Cardiac fibroblast (primary cell): ENCODE measurements at regions not wholly inside any gene's neighbourhood (a gene's known extent, or its start where the extent isn't known, plus 50 kb on each side); places are given as distances from the start of the nearest gene placed in this dataset.
A peak's percentile ranks its signal among the peaks of the same experiment; 100 is the strongest.

Experiments used
- DNase-seq, 2 donors: peaks; one replicate each; pipeline versions ENCODE4 v3.0.0 to v3.0.0-alpha.2; 2010; ENCODE audit warnings: low read depth in 2 of 2
- H3K4me3 ChIP-seq, 2 donors: replicated peaks in 1 of 2; 1 replicate in 1 of 2; 2 replicates in 1 of 2; pipeline ENCODE4 v1.5.1; 2011; ENCODE audit warnings: low read depth in 2 of 2, low read length in 2 of 2, mild to moderate bottlenecking in 2 of 2, moderate library complexity in 1 of 2
- CTCF ChIP-seq: IDR thresholded peaks from one replicate; pipeline ENCODE4 v1.5.1; 2011; ENCODE audit warnings: low read depth, mild to moderate bottlenecking, low read length, inconsistent platforms

- no peak for TF ChIP-seq CTCF
- H3K4me3 ChIP-seq = no peak overlapping the region
- no peak for DNase-seq
Measured at GRCh38 chr17:77657839-77658238, 300.7 kb upstream of the TNRC6C start.

- H3K4me3 ChIP-seq = no peak overlapping the region
- no peak for TF ChIP-seq CTCF
- DNase-seq = no peak
Measured at GRCh38 chr17:77660524-77660923, 298.0 kb upstream of the TNRC6C start.

- no peak overlapping the region for H3K4me3 ChIP-seq
- no peak for DNase-seq
- no peak for TF ChIP-seq CTCF
Measured at GRCh38 chr17:77662833-77663232, 295.7 kb upstream of the TNRC6C start.

- H3K4me3 ChIP-seq = no peak overlapping the region
- DNase-seq = no peak
- TF ChIP-seq CTCF = no peak
Measured at GRCh38 chr17:77664097-77664729, 294.3 kb upstream of the TNRC6C start.

- no peak for DNase-seq
- no peak overlapping the region for H3K4me3 ChIP-seq
- no peak for TF ChIP-seq CTCF
Measured at GRCh38 chr17:77665833-77666232, 292.7 kb upstream of the TNRC6C start.

GRCh38 chr17:77666462-77666861, 292.0 kb upstream of the TNRC6C start:
- no peak for TF ChIP-seq CTCF
- no peak for DNase-seq
- H3K4me3 ChIP-seq = no peak overlapping the region

- TF ChIP-seq CTCF = no peak
- H3K4me3 ChIP-seq = no peak overlapping the region
- DNase-seq = peak in 1 of 2 donors; percentile 5
Measured at GRCh38 chr17:77666881-77667395, 291.6 kb upstream of the TNRC6C start.
